Ovary (tissue), 7 donors: ENCODE measurements at regions not wholly inside any gene's neighbourhood (a gene's known extent, or its start where the extent isn't known, plus 50 kb on each side); places are given as distances from the start of the nearest gene placed in this dataset.

Experiments used
- DNase-seq, 5 donors: peaks; one replicate each; pipeline ENCODE4 v3.0.0-alpha.2; 2019 to 2020
- H3K27ac ChIP-seq, 2 donors: fragments of 200-600 bp; one replicate each; pipeline versions ENCODE4 v1.5.1 to v1.8.0; 2019 to 2022
- H3K27me3 ChIP-seq: fragments of 200-600 bp; one replicate; pipeline ENCODE4 v1.8.0; 2022
- H3K36me3 ChIP-seq: fragments of 200-600 bp; sonication (generic); one replicate; pipeline ENCODE4 v1.5.1; 2019
- H3K4me1 ChIP-seq: one replicate; pipeline ENCODE4 v1.8.1; 2013; ENCODE audit warnings: mild to moderate bottlenecking, moderate library complexity; ENCODE audit not compliant: insufficient read depth
- H3K4me3 ChIP-seq: fragments of 200-600 bp; sonication (generic); one replicate; pipeline ENCODE4 v1.5.1; 2017
- H3K9me3 ChIP-seq, 2 donors: fragments of 200-600 bp in 1 of 2; sonication (generic) in 1 of 2; one replicate each; pipeline versions ENCODE4 v1.5.1 to v1.8.1; 2013 to 2019; ENCODE audit warnings: mild to moderate bottlenecking in 1 of 2, moderate library complexity in 1 of 2
- EP300 ChIP-seq: sonication (generic); formaldehyde crosslinking; IDR thresholded peaks from one replicate; pipeline ENCODE4 v1.6.1; 2017; ENCODE audit warnings: antibody characterized with exemption
- POLR2A ChIP-seq: fragments of 450-650 bp; IDR thresholded peaks from one replicate; pipeline ENCODE4 v1.6.1; 2017; ENCODE audit warnings: antibody characterized with exemption, mild to moderate bottlenecking, moderate library complexity
- WGBS, 3 donors: extraction: QIAGEN DNeasy Blood & Tissue Kit in 1 of 3; methylation state at CpG; one replicate each; pipeline versions ENCODE4 v1.1.5 to v1.1.7; 2013 to 2017; 5-methylcytosine and 5-hydroxymethylcytosine counted together
- intact Hi-C, 4 donors: fragments of 100-400 bp; cut with DNase I; formaldehyde crosslinking; loops; one replicate each; pipeline versions ENCODE4 v1.11.0 to v1.15.1; 2022 to 2023
- TF ChIP-seq, protein P1 (sequence below), 3 donors: fragments of 450-650 bp in 2 of 3; fragments of 200-600 bp in 1 of 3; IDR thresholded peaks; one replicate each; pipeline versions ENCODE4 v1.5.1 to v1.8.0; 2016 to 2022; ENCODE audit warnings: antibody characterized with exemption in 3 of 3, mild to moderate bottlenecking in 1 of 3
- donor health status: DM: no; HTN: no; CAD: no; lungs with moderate emphysema.
- donor health status: DM: no; HTN: no; CAD: no.
- donor health status: Bipolar disorder and iron deficiency.
- donor health status: DM: no; HTN: no; CAD: no.
- donor health status: DM: yes; HTN: yes; CAD: no.

DNA sequence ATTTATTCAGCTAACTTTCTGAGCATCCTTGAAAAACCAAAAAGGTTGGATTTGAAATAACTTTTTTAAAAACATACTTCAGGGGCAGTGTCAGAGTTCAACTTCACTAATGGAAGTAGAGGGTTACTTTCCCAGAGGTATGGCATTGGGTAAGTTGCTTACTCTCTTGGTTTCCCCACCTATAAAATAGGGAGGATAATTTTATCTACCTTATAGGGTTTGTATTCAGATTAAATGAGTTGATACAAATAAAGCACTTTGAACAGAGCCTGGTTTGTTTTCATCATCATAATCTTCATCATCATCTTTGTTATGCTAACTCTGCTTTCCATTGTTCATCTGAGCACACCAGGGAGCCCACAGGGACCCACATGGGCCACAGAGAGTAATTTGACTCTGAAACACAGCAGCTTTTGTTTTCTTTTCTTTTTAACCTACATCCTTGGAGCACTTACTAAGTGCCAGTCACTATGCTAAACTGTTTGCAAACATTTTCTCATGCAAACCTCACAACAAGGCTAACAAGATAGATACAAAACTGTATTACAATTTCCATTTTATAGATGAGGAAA lies 179.1 kb upstream of the SLC24A2 start:
- Histone ChIP-seq H3K9me3 (no peaks in the 10 kb centered on the region), H3K27me3 (no peaks in the 10 kb centered on the region), H3K4me3 (no peak overlapping the region), H3K27ac (no peak overlapping the region), H3K4me1 (no peaks in the 10 kb centered on the region), H3K36me3 (no peaks in the 10 kb centered on the region)
- intact Hi-C loops: no loop called here
- TF ChIP-seq, protein P1, sequence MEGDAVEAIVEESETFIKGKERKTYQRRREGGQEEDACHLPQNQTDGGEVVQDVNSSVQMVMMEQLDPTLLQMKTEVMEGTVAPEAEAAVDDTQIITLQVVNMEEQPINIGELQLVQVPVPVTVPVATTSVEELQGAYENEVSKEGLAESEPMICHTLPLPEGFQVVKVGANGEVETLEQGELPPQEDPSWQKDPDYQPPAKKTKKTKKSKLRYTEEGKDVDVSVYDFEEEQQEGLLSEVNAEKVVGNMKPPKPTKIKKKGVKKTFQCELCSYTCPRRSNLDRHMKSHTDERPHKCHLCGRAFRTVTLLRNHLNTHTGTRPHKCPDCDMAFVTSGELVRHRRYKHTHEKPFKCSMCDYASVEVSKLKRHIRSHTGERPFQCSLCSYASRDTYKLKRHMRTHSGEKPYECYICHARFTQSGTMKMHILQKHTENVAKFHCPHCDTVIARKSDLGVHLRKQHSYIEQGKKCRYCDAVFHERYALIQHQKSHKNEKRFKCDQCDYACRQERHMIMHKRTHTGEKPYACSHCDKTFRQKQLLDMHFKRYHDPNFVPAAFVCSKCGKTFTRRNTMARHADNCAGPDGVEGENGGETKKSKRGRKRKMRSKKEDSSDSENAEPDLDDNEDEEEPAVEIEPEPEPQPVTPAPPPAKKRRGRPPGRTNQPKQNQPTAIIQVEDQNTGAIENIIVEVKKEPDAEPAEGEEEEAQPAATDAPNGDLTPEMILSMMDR (IDR thresholded peaks at IDR 0.05): no peak
- TF ChIP-seq EP300 (no peak), POLR2A (no peak)
- no peak for DNase-seq

DNA sequence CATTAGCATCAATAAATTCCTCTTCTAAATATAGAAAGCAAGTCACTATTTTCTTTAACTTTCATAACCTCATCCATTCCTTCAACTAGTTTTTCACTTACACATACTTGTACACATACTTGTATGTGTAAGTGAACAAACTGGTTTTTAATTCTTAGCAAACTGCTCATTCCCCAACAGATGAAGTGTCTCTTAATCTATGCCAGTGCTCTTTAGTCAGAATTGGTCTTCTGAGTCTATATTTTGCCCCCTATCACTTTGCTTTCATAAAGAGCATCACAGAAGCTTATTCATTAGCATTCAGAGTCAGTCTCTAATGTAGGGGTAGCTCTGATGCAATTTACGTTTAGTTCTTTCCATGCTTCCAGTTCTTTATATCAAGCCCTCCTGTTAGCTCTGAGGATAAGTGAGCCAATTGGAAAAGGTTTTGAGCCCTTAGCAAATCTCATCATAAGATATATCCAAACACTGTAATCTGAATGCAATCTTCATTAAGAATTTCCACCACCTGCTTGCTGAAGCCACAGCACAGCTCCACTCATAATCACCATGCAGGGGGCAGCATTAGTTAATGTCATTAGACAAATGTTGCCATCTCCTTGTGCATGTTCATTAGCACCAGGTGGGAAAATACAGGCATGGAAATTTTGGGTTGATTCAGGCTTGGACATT lies 178.5 kb upstream of the SLC24A2 start:
- Histone ChIP-seq H3K4me3 (no peak overlapping the region), H3K9me3 (no peaks in the 10 kb centered on the region), H3K27me3 (no peaks in the 10 kb centered on the region), H3K36me3 (no peaks in the 10 kb centered on the region), H3K27ac (no peak overlapping the region), H3K4me1 (no peaks in the 10 kb centered on the region)
- TF ChIP-seq POLR2A (no peak), EP300 (no peak)
- TF ChIP-seq, protein P1 (IDR thresholded peaks at IDR 0.05): no peak
- no peak for DNase-seq
- intact Hi-C loops: no loop called here
- WGBS, 3 donors: 87 to 94% (median 90%) methylated on average over 1 of the region's 1 CpG

DNA sequence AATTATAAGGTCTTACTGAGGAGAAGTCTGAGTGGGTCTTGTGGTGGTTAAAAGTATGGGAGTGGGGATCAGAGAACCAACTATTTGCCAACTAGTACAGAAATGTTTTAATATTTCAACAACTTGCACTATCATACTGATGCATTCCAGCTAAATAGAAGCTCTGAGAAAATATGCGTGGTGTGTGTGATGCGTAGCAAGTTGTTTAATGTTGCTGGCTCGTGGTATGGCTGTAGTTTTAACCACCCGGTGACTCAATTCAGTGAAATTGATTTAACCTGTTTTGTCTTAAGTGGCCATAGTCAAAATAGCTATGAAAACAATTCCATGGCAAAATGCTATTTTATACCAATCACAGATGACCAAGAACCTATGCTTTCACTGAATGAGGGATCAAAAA lies 176.5 kb upstream of the SLC24A2 start:
- TF ChIP-seq EP300 (no peak), POLR2A (no peak)
- TF ChIP-seq, protein P1 (IDR thresholded peaks at IDR 0.05): no peak
- DNase-seq: no peak
- no peak overlapping the region for H3K4me3 ChIP-seq
- H3K27ac ChIP-seq: no peak overlapping the region
- intact Hi-C loops: no loop called here
- WGBS, 3 donors: 5 to 30% (median 10%) methylated on average over 4 of the region's 4 CpGs
- H3K9me3 ChIP-seq: no peaks in the 10 kb centered on the region
- no peaks in the 10 kb centered on the region for H3K36me3 ChIP-seq
- no peaks in the 10 kb centered on the region for H3K4me1 ChIP-seq
- no peaks in the 10 kb centered on the region for H3K27me3 ChIP-seq

DNA sequence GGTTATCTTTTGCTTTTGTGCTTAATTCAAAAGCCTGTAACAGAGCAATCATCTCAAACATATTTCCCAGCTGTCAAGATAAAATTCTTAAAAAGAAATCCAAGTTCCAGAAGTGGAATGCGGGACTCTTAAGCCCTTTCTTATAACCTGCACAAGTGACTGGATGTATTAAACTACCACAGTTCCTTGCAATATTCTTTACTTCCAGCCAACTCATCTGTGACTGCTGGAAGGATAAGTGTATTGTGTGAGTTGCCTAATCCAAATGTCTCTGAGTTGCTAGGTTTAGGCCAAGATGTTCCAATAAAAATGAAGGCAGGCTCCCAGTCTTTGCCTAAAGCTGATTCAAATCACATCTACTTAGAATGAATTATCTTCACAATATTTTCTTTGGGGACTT lies 159.2 kb upstream of the SLC24A2 start:
- Histone ChIP-seq H3K9me3 (no peaks in the 10 kb centered on the region), H3K4me3 (no peak overlapping the region), H3K27me3 (no peaks in the 10 kb centered on the region), H3K4me1 (no peaks in the 10 kb centered on the region), H3K27ac (no peak overlapping the region), H3K36me3 (no peaks in the 10 kb centered on the region)
- no peak for DNase-seq
- intact Hi-C loops: no loop called here
- TF ChIP-seq POLR2A (no peak), EP300 (no peak)
- TF ChIP-seq, protein P1 (IDR thresholded peaks at IDR 0.05): no peak
- WGBS, 3 donors: 10 to 23% (median 18%) methylated on average over 1 of the region's 1 CpG
